Left cardiac atrium (tissue), 4 donors: ENCODE measurements at regions not wholly inside any gene's neighbourhood (a gene's known extent, or its start where the extent isn't known, plus 50 kb on each side); places are given as distances from the start of the nearest gene placed in this dataset.
A peak's percentile ranks its signal among the peaks of the same experiment; 100 is the strongest.
"Not testable (repeated sequence)": the region's sequence is repeated elsewhere in the genome, so short reads cannot be mapped to it uniquely, and the experiment has no call there.

Experiments used
- ATAC-seq, 2 donors: fragments of 200-7000 bp; cut with Tn5 transposase; one replicate each; pipeline ENCODE4 v1.9.1; 2020; ENCODE audit warnings: mild to moderate bottlenecking in 2 of 2, moderate library complexity in 2 of 2
- DNase-seq: peaks from one replicate; pipeline ENCODE4 v3.0.0-alpha.2; 2020
- intact Hi-C, 2 donors: fragments of 100-400 bp; cut with DNase I; formaldehyde crosslinking; loops; one replicate each; pipeline versions ENCODE4 v1.14.1 to v1.15.1; 2022 to 2023
- donor health status: DM: no; HTN: yes; CAD: no.
- donor health status: DM: no; HTN: yes; CAD: no; lungs with severe emphysema.
- donor health status: DM: yes; HTN: yes; CAD: no.
- donor health status: Dilated cardiomyopathy.

DNA sequence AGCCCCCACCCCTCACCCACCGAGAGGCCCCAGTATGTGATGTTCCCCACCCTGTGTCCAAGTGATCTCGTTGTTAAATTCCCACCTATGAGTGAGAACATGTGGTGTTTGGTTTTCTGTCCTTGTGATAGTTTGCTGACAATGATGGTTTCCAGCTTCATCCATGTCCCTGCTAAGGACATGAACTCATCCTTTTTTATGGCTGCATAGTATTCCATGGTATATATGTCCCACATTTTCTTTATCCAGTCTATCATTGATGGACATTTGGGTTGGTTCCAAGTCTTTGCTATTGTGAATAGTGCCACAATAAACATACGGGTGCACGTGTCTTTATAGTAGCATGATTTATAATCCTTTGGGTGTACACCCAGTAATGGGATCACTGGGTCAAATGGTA, 79.2 kb downstream of the PXDC1 start:
- intact Hi-C loops, DNase-seq, ATAC-seq: not testable (repeated sequence)

DNA sequence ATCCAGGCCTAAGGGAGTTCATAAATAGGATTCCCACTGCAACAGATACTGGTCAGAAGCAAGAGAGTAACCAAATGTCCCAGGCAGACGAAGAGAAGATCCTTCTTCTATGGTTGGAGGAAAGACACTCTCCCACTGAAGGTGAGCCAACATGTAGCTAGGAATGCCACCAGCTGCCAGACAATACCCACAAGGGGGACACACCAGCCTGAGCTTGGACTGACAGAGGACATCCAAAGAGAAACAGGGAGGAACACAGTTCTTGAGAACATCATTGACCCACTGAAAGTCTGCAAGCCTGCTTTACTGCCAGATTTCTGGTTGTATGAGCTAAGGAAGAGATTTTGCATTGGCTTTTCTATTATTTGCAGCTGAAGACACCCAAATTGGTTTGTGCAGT, 80.1 kb downstream of the PXDC1 start:
- DNase-seq (no peak), ATAC-seq (no peak)
- intact Hi-C loops = no loop called here

DNA sequence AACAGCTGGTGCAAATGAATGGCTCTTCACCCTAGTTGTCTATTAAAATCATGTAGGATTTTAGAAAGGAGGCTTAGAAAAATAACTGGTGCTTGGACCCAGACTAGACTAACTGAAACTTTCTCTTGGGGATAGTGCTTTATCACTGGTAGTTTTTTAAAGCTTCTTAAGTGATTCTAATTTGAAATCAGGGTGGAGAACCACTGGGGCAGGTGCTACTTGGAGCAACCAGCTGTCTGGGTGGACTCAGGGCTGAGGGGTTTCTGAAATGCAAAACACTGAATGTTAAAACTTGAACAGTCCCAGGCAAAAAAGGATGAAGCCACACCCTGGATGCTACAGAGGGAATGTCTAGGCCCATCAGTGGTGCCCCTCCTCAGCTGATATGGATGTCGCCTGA, 81.2 kb downstream of the PXDC1 start:
- ATAC-seq (no peak), DNase-seq (no peak)
- intact Hi-C loops = no loop called here

DNA sequence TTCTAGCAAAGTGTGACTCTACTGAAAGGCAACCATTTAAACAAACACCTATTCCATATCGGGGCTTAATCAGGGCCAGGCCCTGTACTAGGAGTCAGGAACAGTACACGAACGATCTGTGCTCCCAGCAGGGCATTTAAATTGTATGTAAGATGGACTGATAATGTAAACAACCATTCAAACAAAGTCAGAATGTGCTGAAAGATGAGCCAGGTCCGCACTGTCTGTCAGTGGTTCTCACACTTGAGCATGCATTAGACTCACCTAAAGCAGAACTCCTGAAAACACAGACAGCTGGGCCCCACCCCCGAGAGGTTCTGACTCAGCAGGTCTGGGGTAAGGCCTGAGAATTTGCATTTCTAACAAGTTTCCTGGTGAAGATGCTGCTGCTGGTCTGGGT, 81.6 kb downstream of the PXDC1 start:
- intact Hi-C loops = no loop called here
- DNase-seq (no peak), ATAC-seq (no peak)

DNA sequence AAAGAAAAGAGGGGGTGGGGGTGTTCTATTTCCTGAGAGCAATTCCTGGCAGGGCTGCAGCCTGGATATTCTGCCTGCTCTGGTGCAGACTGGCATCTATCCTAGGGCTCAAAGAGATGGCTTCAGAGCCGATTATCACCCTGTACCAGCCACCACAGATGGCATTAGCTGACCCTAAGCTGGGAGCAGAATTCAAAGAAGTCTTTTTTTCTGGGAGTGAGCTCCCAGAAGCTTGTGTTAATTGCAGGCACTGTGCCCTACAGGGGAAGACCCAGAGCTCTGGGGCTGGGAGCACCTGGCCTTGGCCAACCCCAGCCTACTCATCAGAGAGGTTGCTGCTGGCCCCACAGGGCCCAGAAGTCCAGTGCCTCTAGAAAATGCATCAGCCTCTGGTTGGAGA, 85.9 kb downstream of the PXDC1 start:
- intact Hi-C loops = no loop called here
- DNase-seq (no peak), ATAC-seq (no peak)

DNA sequence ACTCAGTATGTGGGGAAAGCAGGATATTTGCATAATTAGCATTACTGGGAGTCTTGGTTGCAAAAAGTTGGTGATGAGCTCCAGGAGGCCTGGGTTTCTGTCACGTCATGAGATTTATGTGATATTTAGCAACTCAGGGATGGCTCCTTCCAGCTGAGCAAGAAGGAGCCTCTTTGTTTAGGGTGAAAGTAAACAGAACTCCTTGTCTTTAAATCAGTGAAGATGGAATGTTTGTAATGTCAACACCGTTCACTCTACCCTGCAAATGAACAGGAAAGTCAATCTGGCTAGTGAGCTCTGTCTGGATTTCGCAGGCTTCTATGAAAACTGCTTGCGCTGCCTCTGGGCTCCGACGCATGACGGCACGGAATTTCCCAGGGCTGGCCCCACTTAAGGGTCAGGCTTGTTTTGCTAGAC, 86.9 kb downstream of the PXDC1 start:
- intact Hi-C loops = no loop called here
- ATAC-seq (no peak), DNase-seq (no peak)

DNA sequence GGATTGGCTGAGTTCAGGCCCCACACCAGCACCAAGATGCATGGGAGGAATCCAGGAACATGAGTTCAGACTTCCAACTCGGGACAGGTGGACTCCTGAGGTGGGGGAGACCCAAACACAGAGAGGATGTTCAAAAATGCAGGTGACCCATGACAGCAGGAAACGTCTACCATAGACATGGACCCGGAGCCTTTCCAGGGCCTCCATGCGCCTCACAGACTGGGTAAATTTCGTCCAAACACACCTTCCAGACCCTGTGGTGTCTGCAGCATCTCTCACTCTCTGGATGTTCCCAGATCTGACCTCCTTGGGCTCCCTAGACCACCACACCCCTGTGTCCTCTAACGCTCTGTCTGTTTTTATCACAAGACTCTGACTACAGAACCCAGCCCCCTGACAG, 87.7 kb downstream of the PXDC1 start:
- DNase-seq (no peak), ATAC-seq (no peak)
- intact Hi-C loops = no loop called here

DNA sequence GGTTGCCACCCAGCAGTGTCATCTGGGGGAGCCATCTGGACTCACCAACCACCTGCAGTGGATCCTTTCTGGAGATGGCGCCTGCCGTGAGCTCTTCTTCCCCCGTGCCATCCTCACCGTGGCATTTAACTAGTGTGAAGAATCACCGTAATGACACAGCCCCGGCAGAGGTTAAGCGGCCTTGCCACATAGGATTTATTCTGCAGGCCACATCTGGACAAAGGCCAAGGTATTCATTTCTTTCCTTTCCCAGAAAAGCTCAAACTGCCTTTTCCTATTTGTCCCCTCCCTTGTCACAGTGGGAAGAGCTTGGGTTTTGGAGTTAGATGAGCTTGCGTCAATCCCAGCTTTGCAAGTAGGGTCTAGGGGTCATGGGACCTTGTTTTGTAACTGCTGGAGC, 88.4 kb downstream of the PXDC1 start:
- DNase-seq = no peak
- intact Hi-C loops = no loop called here
- no peak for ATAC-seq

DNA sequence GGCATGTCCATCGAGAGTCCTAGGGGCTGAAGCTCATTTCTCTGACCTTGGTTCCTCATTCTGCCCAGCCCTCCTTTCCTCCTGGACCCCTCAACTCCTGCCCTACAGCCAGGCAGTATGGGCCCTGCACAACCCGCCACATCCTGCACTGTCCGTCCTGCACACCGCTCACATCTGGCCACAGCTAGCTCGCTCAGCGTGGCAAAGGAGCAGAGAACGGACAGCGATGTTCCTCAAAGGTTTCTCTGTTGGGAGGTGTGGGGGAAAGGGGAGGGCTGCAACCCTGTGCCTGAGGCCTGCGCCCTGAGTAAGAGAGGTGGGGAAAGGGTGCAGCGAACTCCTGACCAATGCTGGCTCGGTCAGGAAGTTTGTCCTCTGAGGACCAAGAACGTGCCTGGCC, 90.1 kb downstream of the PXDC1 start:
- ATAC-seq = no peak
- intact Hi-C loops = no loop called here
- DNase-seq = no peak

DNA sequence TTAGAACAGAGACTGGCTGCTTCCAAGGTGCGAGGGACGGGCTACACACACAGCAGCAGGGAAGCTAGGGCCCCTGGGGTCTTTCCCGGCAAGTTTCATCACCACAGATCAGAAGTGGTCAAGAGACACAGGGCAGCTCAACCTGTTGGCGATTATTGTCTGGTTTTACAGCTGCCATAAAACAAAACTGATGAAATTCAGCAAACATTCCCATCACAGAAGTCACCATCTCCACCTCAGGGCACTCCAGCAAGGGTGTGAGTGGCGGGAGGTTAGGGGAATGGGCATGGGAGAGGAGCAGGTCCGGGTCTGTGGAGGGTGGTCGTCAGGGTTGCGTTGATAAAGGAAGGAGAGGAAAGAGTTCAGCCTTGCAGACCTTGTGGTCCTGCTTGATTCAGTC, 91.0 kb downstream of the PXDC1 start:
- intact Hi-C loops = no loop called here
- no peak for DNase-seq
- ATAC-seq = no peak

DNA sequence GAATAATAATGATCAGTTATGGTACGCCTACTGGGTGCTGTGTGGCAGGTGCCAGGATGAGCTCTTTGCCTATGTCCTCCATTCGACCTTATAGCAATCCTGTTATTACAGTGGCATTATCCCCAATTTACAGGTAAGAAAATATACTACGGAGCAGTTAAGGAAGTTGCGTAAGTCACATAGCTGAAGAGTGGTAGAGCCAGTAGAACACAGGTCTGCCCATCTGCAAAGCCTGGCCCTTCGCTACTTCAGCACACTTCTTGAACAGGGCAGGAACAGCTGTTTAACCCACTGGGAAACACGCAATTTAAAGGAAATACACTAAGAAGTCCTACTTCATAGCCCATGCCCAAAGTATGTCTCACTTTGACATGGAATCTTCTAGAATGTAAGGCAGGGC, 91.8 kb downstream of the PXDC1 start:
- DNase-seq = no peak
- intact Hi-C loops = no loop called here
- no peak for ATAC-seq

DNA sequence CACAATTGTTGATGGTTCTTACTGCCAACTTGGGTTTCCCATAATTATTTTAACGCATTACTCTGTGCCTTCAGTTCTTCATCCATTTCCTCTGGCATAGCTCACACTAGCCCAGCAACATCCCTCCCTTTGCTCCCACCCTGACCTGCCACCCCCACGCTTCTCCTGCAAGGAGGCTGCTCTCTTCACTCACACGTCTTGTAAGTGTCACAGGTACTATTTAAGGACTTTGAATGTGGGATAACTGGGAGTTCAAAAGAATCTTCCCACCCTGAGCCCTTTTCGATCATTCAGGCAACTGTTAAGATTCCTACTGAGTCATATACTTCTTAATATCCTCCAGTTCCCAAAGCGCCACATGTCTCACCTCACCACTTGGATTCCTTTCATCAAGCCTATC, 95.4 kb downstream of the PXDC1 start:
- DNase-seq (no peak), ATAC-seq (no peak)
- intact Hi-C loops = no loop called here

DNA sequence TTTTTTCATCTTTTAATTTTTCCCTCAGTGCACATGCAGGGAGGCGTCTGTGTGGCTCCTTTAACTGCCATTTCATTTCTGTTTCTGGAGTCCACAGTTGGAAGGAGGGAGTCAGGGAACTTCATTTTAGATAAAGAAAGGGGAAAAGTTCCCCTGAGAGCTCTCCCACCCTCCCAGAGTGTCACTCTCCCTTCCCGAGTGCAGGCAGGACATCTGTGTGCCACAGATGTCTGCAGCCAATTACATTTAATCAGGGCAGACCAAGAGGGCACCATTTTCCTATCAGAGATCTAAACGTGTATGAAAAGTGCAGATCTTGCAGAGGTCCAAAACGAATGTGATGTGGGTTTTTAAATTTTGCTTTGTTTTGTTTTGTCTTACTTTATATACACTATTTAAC, 96.6 kb downstream of the PXDC1 start:
- ATAC-seq (no peak), DNase-seq (no peak)
- intact Hi-C loops = no loop called here

DNA sequence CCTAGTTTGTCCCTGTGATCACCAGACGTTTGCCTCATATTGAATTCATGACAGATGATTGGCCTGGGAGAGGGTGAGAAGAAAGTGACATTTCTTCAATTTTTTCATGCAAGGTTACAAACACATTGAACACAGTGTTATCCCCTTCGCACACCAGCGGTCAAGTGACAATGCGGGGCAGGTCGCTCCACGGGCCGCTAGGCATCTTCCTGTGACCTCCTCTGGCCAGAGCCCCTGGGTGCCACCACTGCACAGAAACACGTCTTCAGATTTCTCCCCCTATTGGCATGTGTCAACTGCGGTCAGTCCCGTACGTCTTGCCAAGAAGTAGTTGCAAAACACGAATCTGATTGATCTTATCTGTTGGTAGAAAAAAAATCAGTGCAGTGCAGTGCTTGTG, 97.1 kb downstream of the PXDC1 start:
- no peak for DNase-seq
- intact Hi-C loops = no loop called here
- no peak for ATAC-seq

DNA sequence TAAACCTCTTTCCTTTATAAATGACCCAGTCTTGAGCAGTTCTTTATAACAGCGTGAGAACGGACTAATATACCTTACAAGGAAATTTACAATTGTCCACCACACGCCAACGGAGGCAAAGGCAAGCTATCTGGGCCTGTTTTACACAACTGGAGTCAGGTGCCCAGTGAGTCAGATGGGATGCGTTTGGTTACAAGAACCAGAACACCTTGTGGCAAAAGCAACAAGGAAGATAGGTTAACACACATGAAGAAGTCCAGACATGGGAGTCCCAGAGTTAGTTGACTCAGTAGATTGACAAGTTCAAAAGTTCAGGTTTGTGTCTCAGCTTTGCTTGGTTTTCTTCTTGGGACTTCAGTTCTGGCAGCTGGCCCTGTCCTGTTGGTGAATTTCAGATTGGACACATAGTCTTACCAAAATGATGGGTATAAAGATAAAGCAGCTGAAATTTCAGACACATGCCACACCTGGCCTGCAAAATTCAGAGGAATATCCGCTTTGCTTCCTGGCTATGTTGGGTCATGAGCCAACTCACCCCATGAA, 97.9 kb downstream of the PXDC1 start:
- intact Hi-C loops = no loop called here
- ATAC-seq (no peak), DNase-seq (no peak)

DNA sequence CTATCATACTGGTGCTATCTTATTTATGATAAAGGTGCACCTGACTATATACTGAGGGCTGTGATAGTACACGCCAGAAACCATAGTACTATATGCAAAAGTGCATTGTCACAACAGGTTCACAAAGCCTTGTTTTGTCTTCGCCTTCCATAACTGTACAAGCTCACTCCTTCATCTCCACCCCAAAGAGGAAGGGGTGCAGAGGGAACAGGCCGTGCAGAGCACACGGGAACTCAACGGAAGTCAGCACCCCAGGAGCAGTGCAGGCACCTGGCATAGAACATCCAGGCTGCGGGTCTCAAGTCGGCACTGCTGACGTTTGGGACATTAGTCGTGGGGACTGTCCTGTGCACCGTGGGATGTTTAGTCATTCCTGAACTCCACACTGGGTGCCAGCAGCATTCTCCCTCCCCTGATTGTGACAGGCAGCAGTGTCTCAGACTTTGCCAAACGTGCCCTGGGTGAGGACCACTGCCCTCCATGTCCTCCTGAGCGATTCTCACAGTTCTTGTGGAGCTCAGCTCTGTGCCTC, 99.7 kb downstream of the PXDC1 start:
- ATAC-seq = no peak
- DNase-seq = no peak
- intact Hi-C loops = no loop called here

DNA sequence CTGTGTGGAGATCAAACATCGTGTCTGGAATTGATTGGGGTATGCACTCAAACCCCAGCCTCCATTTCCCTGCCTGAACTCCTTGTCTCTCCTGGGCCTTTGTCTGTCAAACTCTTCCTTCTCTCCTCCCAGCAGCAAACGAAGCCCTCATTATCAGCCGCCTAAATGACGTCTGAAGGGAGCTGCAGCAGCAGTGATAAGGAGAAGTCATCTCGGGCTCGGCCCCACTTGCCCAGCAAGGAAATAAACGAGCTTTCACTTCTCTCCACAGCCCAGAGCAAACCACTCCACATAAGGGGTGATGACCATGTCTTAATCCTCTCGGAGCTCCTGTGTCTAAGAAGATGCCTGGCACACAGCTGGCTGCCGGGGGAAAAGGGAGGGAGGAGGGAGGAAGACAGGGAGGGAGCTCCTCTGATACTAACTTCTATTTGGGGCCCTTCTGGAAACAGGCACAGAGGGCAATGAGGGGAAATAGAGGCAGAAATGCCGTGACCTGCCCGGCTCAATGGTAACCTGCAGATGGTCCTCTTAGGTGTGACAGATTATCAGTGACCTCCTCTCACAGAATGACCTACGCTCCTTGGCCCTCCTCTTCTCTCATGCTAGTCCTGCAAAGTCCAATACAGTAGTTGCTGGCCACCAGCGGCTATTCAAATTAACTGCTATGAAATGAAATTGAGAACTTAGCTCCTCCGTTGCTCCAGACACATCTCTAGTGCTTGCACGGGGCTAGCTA, 100.4 kb downstream of the PXDC1 start:
- intact Hi-C loops = no loop called here

DNA sequence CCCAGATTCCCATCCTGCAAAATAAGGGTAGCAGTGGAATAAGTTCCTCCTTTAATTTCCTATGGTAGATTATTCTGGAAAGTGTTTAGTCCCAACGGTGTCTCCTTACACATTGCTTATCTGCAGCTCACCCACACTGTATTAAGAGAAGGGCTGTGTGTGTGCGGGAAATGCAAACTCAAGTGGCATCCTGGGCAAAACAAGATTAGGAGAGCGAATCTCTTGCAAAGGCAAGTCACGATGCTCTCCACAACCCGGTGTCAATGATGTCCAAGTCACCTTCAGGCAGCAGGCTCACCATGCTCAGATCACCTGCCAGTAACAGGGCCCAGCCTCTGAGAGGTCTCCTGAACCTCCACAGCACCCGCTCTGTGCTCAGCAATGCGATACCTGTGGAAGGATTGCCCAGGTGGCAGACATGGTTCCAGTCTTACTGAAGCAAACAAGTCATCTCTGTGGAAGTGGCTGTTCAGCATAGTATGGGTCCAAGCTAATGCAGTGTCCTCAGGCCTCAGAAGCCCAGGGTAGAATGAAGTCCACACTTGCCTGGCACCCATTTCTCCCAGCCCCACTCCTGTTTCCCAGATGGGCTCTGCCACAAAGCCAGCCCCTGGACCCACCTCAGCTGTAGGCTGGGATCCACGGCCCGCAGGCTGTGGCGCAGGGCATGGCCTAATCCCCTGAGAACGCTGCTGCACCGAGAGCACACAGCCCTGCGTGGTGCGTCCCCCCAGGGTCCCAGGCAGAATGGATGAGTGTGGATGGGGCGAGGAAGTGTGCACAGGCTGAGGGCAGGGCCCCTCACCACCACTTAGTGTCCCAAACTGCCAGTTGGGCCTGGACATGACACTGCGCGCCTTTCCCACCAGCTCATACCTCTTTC, 101.2 kb downstream of the PXDC1 start:
- intact Hi-C loops = no loop called here
- ATAC-seq = peak in 1 of 2 donors; percentile 14
- DNase-seq = no peak

More for the DNA sequence above, 100.4 kb downstream of the PXDC1 start:
- ATAC-seq (no peak), DNase-seq (no peak)

DNA sequence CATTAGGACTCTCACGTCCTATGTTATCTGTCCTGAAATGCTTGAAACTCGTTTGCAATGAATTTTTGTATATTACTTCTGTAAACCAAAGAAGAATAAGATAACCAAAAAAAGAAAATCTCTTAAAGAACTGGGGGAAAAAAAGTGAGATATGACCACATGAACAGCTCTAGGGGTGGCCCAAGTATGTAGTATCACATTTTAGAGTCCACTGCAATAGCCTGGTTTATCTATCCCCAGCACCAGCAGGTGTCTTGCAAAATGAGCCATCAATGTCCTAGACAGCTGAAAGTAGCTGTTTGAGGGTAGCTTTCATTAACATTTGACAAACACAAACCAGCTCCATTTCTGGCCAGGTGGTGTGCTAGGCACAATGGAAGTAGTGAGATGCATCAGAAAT, 102.8 kb downstream of the PXDC1 start:
- intact Hi-C loops = no loop called here
- no peak for DNase-seq
- ATAC-seq = no peak

DNA sequence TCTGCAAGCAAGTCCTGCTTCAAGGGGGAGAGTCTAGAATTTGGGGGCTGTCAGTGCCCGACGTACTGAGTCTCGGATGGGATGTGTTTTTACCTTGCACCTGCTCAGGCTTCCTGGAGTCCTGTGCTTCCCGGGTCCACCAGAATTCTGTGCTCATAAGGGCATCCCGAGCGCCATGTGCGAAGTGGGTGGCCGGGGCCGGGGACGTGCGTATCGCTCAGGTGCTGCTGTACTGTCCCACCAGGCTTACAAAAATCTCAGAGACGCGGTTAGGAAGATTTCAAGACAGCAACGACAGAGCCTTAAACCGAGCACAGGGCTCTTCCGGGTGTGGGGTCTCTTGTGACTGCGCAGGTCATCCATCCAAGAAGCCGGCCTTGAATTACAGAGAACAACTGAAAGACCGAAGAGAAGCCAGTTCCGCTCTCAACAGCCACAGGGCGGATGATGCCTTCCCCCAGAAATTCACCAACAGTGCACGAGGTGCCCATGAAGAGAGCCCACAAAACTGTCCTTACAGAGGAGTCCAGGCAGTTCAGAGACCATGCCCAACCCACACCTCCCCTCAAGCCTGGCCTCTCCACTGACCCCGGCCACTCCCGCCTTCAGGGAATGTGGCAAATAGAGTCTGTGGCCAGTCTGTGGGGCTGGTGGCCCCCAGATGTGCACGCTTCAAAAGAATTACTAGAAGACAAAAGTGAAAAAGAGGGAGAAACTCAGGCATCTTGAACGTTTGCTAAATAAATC, 104.7 kb downstream of the PXDC1 start:
- intact Hi-C loops = no loop called here
- no peak for ATAC-seq
- no peak for DNase-seq
